HG03457 (cell line): ENCODE measurements at regions not wholly inside any gene's neighbourhood (a gene's known extent, or its start where the extent isn't known, plus 50 kb on each side); places are given as distances from the start of the nearest gene placed in this dataset.
"Not testable (repeated sequence)": the region's sequence is repeated elsewhere in the genome, so short reads cannot be mapped to it uniquely, and the experiment has no call there.

Experiments
- ATAC-seq: cut with Tn5 transposase; IDR thresholded peaks from one replicate; pipeline ENCODE4 v1.9.1; 2021; ENCODE audit warnings: moderate number of reproducible peaks; ENCODE audit not compliant: unreplicated experiment

DNA sequence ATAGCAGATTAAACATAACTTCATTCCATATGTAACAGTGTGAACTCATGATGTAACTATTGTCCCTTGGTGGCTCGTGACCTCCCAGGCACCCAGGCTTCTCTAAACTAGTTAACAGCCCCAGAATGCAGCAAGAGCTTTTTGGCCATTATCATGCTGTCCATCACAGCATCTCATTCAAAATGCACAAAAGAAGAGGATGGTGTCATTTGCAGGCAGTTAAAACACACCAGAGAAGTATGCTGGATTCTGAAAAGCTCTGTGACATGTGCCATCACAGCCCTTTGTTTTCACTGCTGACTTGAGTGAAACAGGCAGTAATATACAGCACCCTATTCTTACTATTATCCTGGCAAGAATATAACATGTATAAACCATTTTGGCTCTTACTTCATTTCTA lies 117.6 kb upstream of the CHMP2B start:
- no peak for ATAC-seq

DNA sequence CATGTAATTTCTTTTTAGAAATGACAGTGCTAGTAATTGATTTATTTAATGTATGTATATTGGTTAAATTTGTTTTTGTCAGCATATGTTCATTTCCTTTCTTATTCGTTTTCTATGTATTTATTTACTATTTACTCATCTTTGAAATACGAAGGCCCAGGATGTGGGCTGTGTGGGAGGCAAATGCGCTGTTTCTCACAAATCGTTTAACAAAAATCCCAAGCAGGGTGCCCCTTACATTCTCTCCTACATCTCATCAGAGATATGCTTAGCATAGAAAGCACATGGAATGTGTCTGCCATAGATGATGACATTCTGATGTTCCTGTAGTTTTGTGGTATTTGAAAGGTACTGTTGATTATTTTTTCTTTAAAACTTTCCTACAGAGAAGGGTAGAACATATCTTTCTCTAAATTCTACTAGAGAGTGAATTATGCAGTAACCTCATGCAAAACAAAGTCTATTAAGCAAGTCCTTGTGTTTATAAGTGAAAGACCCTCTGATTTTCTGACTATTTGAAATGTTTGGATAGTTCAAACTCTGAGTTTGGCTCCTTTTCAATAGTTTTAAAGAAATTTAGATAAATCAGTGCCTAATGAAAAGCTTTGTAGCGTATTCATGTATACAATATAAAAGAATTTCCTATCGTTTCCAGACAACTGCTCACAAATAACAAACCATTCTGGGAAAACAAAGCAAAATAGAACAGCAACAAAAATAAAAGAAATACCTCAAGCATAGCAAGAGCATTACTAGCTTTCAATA lies 111.1 kb upstream of the VGLL3 start:
- ATAC-seq = no peak

DNA sequence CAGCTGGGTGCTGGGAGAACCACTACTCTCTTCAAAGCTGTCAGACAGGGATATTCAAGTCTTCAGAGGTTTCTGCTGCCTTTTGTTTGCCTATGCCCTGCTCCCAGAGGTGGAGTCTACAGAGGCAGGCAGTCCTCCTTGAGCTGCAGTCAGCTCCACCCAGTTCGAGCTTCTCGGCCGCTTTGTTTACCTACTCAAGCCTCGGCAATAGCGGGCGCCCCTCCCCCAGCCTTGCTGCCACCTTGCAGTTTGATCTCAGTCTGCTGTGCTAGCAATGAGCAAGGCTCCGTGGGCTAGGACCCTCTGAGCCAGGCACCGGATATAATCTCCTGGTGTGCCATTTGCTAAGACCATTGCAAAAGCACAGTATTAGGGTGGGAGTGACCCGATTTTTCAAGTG lies 106.8 kb upstream of the VGLL3 start:
- ATAC-seq = not testable (repeated sequence)

DNA sequence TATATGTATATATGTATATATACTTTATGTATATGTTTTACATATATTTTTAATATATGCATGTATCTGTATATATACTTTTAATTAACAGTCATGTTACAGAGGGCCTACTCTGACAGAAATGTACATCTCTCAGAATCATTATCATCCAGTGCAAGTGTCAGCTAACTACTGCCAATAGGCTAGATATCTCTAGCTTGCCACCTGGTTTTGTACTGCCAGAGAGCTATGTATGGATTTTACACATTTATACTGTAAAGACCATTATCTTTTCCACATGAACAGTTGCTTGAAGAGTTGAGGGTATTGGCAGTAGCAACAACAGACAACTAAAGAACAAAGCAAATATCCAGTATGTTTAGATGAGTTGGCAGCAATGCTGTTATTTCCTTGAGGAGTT lies 99.7 kb upstream of the VGLL3 start:
- ATAC-seq = no peak

DNA sequence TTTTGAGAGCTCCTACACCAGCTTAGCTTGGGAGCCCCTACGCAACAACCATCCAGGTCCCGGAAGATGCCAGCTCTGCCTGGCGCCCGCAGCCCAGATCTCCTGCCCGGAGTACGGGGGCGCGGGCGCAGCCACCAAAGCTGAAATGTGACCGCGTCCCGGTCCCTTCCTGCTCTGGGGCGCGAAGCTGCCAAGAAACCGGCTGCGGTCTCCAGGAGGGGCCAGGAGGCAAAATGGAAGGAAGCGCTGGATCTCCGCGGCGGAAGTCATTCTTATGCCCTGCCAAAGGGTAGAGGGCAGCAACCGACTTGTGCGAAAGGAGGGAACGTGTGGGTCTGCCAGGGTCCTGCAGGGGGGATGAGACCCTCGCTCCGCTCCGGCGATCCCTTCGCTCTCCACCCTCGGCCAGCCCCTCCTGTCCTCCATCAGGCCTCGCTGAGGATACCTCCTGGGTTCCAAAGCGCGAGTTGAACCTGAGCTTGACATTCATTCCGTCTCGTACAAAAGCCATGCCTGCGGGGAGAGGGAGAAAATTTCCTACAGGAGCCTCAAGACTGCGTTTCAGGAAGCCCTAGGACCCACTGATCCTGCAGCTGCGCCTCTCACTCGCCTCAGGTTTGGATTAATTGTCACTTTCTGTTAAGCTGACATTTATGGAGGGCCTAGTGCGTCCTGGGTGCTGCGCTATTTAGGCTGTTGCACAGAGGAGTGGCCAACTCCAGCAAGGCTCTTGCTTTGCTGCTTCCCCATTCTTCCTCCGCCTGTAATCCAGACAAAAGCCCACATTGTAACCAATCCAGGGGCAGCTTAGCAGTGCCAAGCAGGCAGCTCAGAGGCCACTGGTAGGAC lies 98.3 kb upstream of the VGLL3 start:
- ATAC-seq = peak; percentile 62

DNA sequence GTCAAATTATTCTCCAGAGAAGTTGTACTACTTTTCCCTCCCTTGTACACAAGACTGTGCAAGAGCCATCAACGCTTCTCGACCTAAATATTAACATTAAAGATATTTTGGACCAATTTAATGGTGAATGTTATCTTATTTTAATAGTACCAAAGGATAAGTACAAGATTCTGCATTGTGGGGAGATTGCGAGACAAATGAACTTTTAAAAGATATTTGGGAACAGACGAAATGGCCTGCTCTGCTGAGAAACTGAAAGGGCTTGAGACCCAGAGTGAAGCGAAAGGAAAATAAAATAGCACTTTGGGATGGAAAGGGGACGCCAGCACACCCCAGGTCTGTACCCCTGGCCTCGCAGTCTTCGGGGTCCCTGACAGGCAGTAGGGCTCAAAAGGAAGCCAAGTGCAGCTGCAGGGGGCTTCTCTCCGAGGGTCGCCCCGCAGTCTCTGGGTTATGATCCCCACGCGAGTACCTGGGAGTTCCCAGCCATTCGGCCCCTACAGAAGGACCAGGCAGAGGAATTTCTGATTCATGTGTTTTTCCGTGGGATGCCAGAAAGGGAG lies 97.6 kb upstream of the VGLL3 start:
- peak; percentile 20 for ATAC-seq

DNA sequence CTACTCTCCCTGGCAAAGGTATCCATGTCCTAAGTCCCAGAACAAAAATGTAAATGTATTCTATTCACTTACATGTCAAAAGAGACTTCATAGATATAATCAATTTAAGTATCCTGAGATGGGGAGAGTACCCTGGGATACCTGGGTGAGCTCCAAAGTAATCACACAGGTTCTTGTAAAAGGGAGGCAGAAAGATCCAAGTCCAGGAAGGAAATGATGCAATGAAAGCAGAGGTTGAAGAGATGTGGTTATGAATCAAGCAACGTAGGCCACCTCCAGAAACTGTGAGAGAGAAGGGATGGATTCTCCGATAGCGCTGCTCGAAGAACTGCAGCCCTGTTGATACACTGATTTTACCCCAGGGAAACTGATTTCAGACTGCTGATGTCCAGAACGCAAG lies 93.9 kb upstream of the VGLL3 start:
- ATAC-seq = no peak

DNA sequence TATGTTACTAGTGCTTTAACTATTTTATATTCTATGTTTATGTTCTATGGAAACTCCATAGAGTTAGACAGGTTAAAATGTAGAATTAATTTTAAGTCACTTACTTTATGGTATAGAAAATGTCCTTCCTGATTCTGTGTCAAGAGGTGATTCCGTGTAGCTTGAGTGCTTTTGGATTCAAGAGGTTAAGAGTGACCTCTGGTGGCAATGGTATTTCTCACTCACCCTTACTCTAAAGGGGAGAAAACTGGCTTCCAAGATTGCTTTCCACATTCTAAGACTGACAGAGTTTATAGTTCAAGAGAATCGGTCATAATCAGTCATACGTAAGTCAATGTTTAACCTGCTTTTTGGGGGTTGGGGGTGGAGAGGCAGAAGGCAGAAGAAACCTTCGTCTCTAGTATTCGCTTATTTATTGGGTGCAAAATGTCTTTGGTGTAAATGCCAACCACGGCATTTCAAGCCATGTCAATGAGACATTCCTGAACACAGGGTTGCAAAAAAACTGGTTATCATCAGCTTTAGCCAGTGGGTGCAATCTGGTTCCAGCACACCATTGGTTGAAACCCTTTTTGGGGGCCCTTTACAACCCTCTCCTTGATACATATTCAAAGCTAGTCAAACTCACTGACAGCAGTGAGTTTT lies 92.0 kb upstream of the VGLL3 start:
- no peak for ATAC-seq

DNA sequence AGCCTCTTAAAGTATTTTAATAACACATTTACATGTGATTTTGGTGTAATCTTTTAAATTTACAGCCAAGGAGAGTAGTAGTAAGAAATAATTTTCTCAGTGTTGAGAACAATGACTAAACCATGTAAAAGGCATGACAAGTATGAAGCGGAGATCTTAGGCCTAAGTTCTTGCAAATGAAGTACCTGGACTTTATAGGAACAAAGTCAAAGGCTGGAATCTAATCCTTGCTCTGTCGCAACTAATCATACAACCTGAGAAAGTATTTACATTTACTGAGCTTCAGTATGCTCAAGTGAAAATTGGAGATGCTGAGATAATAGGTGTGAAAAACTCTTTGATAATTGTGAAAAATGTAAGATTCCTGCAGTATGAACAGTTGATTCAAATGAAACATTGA lies 86.4 kb upstream of the VGLL3 start:
- ATAC-seq = no peak

DNA sequence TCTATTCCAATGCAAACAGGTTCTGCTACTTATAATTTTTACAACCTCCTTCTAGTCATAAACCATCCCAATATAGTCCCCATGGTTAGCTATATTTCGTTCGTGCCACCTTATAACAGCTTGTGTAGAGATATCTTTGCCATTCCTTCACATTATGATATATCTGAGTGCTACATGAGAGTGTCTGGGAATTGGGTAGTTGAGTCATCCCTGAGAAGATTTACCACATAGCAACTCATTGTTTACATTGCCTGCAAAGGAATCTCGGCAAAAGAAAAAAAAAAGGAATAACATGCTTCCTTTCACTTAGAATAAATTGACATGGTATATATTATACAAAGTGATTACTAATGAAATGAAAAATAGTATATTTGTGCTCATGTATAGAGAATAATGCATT lies 86.0 kb upstream of the VGLL3 start:
- ATAC-seq = no peak

DNA sequence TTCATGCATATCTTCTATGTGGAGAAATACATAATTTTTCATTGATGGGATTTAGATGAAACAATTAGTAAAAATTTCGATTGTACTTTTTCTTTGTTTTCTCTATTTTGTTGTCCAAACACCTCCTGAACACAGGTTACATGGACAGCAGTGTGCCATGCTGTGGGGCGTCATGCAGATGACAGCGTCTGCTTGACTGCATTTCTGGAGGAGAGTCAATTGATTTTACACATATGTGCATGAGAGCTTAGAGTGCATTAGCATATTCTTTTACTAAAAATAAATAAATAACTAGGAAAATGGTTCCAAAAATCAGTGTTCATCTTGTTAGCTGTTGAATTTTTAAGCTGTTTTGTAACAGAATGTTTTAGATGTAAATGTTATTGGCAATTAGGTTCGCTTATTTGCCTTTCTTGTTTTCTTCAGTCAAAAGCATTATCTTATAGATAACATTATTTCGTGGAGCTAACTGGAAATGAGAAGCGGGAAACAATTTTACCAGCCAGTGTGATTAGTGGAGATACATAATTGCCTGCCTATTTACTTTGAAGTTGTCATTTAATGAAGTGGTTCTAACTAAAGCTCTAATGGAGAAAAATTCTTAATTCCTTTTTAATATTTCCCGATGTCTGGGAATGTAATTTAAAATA lies 82.7 kb upstream of the VGLL3 start:
- no peak for ATAC-seq

DNA sequence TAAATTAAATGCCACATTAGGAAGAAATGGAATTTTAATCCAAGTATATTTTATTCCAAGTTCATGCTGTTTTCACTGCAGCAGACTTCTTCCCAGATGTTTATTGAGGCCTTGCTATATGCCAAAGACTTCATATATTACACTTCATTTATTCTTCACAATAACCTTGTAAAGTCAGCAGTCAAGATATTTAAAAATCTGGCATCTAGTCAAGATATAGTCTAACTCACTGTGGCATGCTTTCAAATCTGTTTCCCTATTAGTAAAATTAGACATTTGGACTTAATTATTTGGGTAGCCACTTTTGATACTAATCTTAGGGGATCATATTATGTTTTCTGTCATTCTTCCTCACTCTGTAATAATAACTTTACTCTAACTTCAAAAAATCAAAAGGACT lies 81.5 kb upstream of the VGLL3 start:
- ATAC-seq = no peak

DNA sequence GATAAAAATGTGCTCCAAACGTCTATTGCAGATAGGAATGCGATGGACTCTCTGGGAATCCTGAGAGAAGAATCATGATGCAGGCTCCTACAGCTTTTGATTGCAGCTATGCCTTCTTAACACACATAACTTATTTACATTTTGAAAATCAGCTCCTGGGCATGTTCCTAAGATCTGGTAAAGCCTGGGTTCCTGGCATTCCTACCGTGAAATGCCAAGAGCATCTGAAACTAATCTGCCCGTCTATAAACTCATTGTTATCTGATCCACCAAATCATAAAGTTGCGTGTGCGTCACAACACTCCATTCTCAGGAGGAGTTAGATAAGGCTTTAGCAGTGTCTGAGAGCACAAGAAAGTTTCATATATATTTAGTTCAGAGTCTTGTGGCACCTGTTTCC lies 79.0 kb upstream of the VGLL3 start:
- ATAC-seq = no peak

DNA sequence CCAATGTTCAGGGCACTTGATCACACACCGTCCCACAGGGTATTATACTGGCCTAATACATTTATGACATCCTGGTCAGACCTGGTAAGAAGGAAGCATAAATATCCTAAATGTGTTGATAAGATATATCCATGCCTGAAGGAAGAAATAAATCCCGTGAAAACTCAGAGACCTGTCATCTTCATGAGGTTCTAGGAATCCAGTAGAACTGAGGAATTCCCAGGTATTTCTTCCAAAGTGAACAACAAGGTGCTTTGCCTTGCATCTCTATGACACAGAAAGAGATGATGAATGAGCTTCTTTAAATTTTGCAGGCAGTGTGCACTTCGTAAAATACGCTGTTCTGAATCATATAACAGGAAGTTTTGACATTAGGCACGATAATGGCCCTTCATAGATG lies 78.1 kb upstream of the VGLL3 start:
- ATAC-seq = no peak

DNA sequence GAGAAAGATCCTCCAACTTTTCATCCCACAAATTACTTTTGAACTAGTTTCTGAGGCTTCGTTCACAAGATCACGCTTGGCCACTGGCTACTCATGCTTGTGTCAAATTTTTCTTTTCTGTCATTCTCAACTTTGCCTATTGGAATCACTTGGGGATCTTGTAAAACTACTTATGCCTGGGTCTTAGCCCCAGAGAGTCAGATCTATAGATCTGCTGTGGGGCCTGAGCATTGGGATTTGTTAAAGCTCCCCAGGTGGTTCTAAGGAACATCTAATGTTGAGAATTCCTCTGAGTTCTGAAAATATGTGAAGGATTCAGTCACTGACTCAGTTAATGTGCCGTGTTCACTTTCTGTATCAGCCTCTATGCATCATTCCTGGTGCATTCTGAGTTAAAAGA lies 71.7 kb upstream of the VGLL3 start:
- ATAC-seq = no peak

DNA sequence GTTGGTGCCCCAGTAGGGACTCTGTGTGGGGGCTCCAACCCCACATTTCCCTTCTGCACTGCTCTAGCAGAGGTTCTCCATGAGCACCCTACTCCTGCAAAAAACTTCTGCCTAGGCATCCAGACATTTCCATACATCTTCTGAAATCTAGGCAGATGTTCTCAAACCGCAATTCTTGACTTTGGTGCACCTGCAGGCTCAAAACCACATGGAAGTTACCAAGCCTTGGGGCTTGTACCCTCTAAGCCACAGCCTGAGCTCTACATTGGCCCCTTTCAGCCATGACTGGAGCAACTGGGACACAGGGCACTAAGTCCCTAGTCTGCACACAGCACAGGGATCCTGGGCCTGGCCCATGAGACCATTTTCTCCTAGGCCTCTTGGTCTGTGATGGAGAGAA lies 66.5 kb upstream of the VGLL3 start:
- no peak for ATAC-seq

DNA sequence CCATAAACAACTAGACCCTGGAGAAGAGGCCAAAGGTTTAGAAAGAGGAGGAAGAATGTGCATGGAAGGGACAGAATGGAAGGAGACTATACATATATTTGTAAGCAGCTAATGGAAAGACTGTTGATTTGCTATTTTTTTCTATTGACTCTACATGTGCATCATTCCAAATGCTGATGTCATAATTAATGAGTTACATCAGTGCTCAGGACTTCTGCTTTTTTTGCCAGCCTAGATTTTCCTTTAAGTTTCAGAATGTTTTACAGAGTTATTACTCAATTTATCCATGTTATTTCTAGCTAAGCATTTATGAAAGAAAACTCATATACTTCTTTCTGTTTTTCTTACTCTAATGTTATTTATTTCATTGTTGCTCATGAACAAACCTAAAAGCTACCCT lies 62.6 kb upstream of the VGLL3 start:
- no peak for ATAC-seq

DNA sequence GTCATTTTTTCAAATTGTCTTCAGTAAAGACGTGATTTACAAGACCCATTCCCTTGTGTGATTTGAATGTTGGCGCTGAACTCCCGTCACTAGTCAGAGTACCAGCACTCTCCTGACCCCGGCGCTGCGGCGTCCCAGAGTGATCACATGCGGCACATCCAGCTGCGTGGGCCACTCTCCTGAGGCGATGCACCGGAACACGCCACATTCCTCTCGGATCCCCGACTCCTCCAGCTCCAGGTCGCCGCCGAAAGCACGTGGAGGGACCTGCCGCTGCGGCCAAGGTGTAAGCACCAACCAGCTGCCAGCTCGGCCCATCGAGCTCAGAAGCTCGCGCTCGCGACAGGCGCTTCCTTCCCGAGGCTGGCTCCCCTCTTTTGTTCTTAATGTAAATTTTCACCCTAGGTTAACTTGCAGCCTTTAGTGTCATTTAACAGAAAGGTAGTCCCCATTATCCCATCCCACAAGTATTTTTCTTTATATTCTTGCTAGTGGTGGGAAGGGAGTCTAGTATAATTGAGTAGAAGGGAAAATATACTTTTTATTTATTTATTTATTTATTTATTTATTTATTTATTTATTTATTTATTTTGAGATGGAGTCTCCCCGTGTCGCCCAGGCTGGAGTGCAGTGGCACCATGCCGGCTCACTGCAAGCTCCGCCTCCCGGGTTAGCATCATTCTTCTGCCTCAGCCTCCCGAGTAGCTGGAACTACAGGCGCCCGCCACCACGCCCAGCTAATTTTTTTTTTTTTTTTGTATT lies 61.7 kb upstream of the VGLL3 start:
- ATAC-seq = no peak

DNA sequence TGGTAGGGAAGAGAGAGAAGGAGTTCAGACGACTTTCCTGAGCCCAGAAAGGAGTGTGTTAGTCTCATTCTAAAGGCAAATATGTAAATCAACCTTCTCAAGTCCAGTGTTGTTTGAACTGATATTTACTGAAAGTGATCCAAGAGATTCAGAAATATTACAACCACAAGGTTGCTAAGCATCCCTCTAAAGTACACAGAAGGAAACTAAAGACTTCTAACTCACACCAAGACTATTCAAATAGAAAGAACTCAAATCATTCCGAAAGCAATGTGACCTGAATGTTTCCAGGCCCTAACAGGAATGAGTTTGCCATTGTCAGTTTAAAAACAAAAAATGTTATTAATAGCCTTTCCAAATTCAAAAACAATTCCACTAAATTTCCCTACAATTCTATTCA lies 56.9 kb upstream of the VGLL3 start:
- ATAC-seq = no peak

DNA sequence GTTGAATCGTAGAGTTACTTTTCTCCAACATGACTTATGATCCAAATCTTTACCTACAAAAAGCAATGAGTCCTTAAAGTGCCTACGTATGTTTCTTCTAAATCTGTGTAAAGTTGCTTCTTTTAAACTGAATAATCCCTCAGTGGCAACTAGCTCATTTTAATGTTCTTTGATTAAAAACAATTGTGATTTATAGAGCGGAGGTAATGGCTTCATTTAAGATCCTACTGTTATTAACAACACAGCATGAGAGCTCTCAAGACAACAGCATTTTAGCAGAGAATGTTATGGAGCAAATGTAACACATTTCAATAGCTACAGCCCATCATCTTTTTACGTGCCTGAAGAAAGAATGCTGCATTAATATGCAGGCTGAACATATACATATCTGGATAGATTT lies 55.3 kb upstream of the VGLL3 start:
- ATAC-seq = no peak
